ENCODE measurements at regions not wholly inside any gene's neighbourhood (a gene's known extent, or its start where the extent isn't known, plus 50 kb on each side); places are given as distances from the start of the nearest gene placed in this dataset.

GRCh38 chr9:88742483-88742882, 207.5 kb downstream of the NXNL2 start:
- no peak overlapping the region for H3K14ac ChIP-seq (ENCODE audit: low read length)
- no peak overlapping the region for H3K4ac ChIP-seq (ENCODE audit: low read length)
- no peak overlapping the region for H4K8ac ChIP-seq (ENCODE audit: low read depth, low read length)
- H2AFZ ChIP-seq (ENCODE audit: low read length) = no peak overlapping the region
- no peak for DNase-seq (ENCODE audit: low spot score)
- no peak overlapping the region for H2BK12ac ChIP-seq (ENCODE audit: low read length)
- H3K4me3 ChIP-seq (ENCODE audit: low read length in 2 of 2) = no peak overlapping the region
- peaks cover 6 to 7% of the 10 kb centered on the region in 2 donors for H3K9me3 ChIP-seq (replicated peaks in 1 of 2; ENCODE audit: control insufficient read depth in 2 of 2, insufficient read depth in 1 of 2, low read depth in 1 of 2, low read length in 2 of 2)
- H2AK5ac ChIP-seq (ENCODE audit: low read depth, low read length) = no peak overlapping the region
- no peaks in the 10 kb centered on the region for H3K79me1 ChIP-seq (ENCODE audit: low read depth, low read length)
- no peak overlapping the region for H3K27ac ChIP-seq (replicated peaks; ENCODE audit: low read length)
- H3K27me3 ChIP-seq (ENCODE audit: control insufficient read depth in 3 of 3, insufficient read depth in 3 of 3, low read depth in 1 of 3, low read length in 3 of 3) = no peaks in the 10 kb centered on the region
- no CpG with 5 or more reads among the region's 6 CpGs for WGBS, 2 donors (ENCODE audit: extremely low coverage in 2 of 2, insufficient read length in 2 of 2, insufficient replicate concordance in 1 of 2)
- no peaks in the 10 kb centered on the region for H3K36me3 ChIP-seq (replicated peaks in 1 of 2; ENCODE audit: control insufficient read depth in 2 of 2, insufficient read depth in 2 of 2, low read length in 2 of 2)
- H2BK5ac ChIP-seq (ENCODE audit: low read length) = no peak overlapping the region
- no peak overlapping the region for H2BK15ac ChIP-seq (ENCODE audit: low read length)
- peak overlapping the region; percentile 40 for H3K18ac ChIP-seq (ENCODE audit: low read length)
- no peak overlapping the region for H2BK120ac ChIP-seq (ENCODE audit: low read depth, low read length)
- no peak overlapping the region for H3K4me2 ChIP-seq (ENCODE audit: insufficient read depth, low read length, poor library complexity, severe bottlenecking)
- H3K9ac ChIP-seq (ENCODE audit: low read depth, low read length, poor library complexity) = no peak overlapping the region
- peaks cover 5 to 13% of the 10 kb centered on the region in 2 donors for H3K4me1 ChIP-seq (ENCODE audit: control insufficient read depth in 2 of 2, insufficient read depth in 1 of 2, low read depth in 1 of 2, low read length in 2 of 2)
- no peak overlapping the region for H4K91ac ChIP-seq (ENCODE audit: low read depth, low read length, poor library complexity)
- H3K23ac ChIP-seq (ENCODE audit: low read depth, low read length, poor library complexity) = no peak overlapping the region

- Histone ChIP-seq H3K4ac (ENCODE audit: low read length) (no peak overlapping the region), H2BK12ac (ENCODE audit: low read length) (no peak overlapping the region), H3K4me3 (ENCODE audit: low read length in 2 of 2) (no peak overlapping the region), H3K9me3 (replicated peaks in 1 of 2; ENCODE audit: control insufficient read depth in 2 of 2, insufficient read depth in 1 of 2, low read depth in 1 of 2, low read length in 2 of 2) (peaks cover 6 to 7% of the 10 kb centered on the region in 2 donors), H3K14ac (ENCODE audit: low read length) (no peak overlapping the region), H3K18ac (ENCODE audit: low read length) (no peak overlapping the region), H4K91ac (ENCODE audit: low read depth, low read length, poor library complexity) (no peak overlapping the region), H3K4me1 (ENCODE audit: control insufficient read depth in 2 of 2, insufficient read depth in 1 of 2, low read depth in 1 of 2, low read length in 2 of 2) (peaks cover 7 to 17% of the 10 kb centered on the region in 2 donors), H3K79me1 (ENCODE audit: low read depth, low read length) (no peaks in the 10 kb centered on the region), H2BK5ac (ENCODE audit: low read length) (no peak overlapping the region), H3K23ac (ENCODE audit: low read depth, low read length, poor library complexity) (no peak overlapping the region), H2AFZ (ENCODE audit: low read length) (no peak overlapping the region), H3K27ac (replicated peaks; ENCODE audit: low read length) (no peak overlapping the region), H3K27me3 (ENCODE audit: control insufficient read depth in 3 of 3, insufficient read depth in 3 of 3, low read depth in 1 of 3, low read length in 3 of 3) (no peaks in the 10 kb centered on the region), H2BK15ac (ENCODE audit: low read length) (no peak overlapping the region), H4K8ac (ENCODE audit: low read depth, low read length) (no peak overlapping the region), H2BK120ac (ENCODE audit: low read depth, low read length) (no peak overlapping the region), H3K36me3 (replicated peaks in 1 of 2; ENCODE audit: control insufficient read depth in 2 of 2, insufficient read depth in 2 of 2, low read length in 2 of 2) (no peaks in the 10 kb centered on the region), H3K9ac (ENCODE audit: low read depth, low read length, poor library complexity) (no peak overlapping the region), H3K4me2 (ENCODE audit: insufficient read depth, low read length, poor library complexity, severe bottlenecking) (no peak overlapping the region), H2AK5ac (ENCODE audit: low read depth, low read length) (no peak overlapping the region)
- no peak for DNase-seq (ENCODE audit: low spot score)
- WGBS, 2 donors (ENCODE audit: extremely low coverage in 2 of 2, insufficient read length in 2 of 2, insufficient replicate concordance in 1 of 2) = no CpG with 5 or more reads among the region's 6 CpGs
These were observed 207.9 kb downstream of the NXNL2 start for GRCh38 chr9:88742905-88743304.

GRCh38 chr9:88745276-88746001, 210.5 kb downstream of the NXNL2 start:
- no peak overlapping the region for H4K91ac ChIP-seq (ENCODE audit: low read depth, low read length, poor library complexity)
- no peak overlapping the region for H2BK15ac ChIP-seq (ENCODE audit: low read length)
- peaks cover 6 to 7% of the 10 kb centered on the region in 2 donors for H3K9me3 ChIP-seq (replicated peaks in 1 of 2; ENCODE audit: control insufficient read depth in 2 of 2, insufficient read depth in 1 of 2, low read depth in 1 of 2, low read length in 2 of 2)
- H3K27ac ChIP-seq (replicated peaks; ENCODE audit: low read length) = no peak overlapping the region
- H2AFZ ChIP-seq (ENCODE audit: low read length) = no peak overlapping the region
- no peak overlapping the region for H3K4me2 ChIP-seq (ENCODE audit: insufficient read depth, low read length, poor library complexity, severe bottlenecking)
- H3K4ac ChIP-seq (ENCODE audit: low read length) = no peak overlapping the region
- WGBS, 2 donors (ENCODE audit: extremely low coverage in 2 of 2, insufficient read length in 2 of 2, insufficient replicate concordance in 1 of 2) = no CpG with 5 or more reads among the region's 2 CpGs
- no peak overlapping the region for H2AK5ac ChIP-seq (ENCODE audit: low read depth, low read length)
- H2BK5ac ChIP-seq (ENCODE audit: low read length) = no peak overlapping the region
- DNase-seq (ENCODE audit: low spot score) = no peak
- H4K8ac ChIP-seq (ENCODE audit: low read depth, low read length) = no peak overlapping the region
- no peak overlapping the region for H3K9ac ChIP-seq (ENCODE audit: low read depth, low read length, poor library complexity)
- H3K4me3 ChIP-seq (ENCODE audit: low read length in 2 of 2) = no peak overlapping the region
- H3K18ac ChIP-seq (ENCODE audit: low read length) = no peak overlapping the region
- H2BK120ac ChIP-seq (ENCODE audit: low read depth, low read length) = no peak overlapping the region
- peaks cover 10 to 19% of the 10 kb centered on the region in 2 donors for H3K4me1 ChIP-seq (ENCODE audit: control insufficient read depth in 2 of 2, insufficient read depth in 1 of 2, low read depth in 1 of 2, low read length in 2 of 2)
- H3K23ac ChIP-seq (ENCODE audit: low read depth, low read length, poor library complexity) = no peak overlapping the region
- H2BK12ac ChIP-seq (ENCODE audit: low read length) = no peak overlapping the region
- no peaks in the 10 kb centered on the region for H3K79me1 ChIP-seq (ENCODE audit: low read depth, low read length)
- no peak overlapping the region for H3K14ac ChIP-seq (ENCODE audit: low read length)
- H3K27me3 ChIP-seq (ENCODE audit: control insufficient read depth in 3 of 3, insufficient read depth in 3 of 3, low read depth in 1 of 3, low read length in 3 of 3) = no peaks in the 10 kb centered on the region
- no peaks in the 10 kb centered on the region for H3K36me3 ChIP-seq (replicated peaks in 1 of 2; ENCODE audit: control insufficient read depth in 2 of 2, insufficient read depth in 2 of 2, low read length in 2 of 2)

GRCh38 chr9:88746029-88746742, 211.2 kb downstream of the NXNL2 start:
- H3K4me1 ChIP-seq (ENCODE audit: control insufficient read depth in 2 of 2, insufficient read depth in 1 of 2, low read depth in 1 of 2, low read length in 2 of 2) = peaks cover 10 to 19% of the 10 kb centered on the region in 2 donors
- H3K27ac ChIP-seq (replicated peaks; ENCODE audit: low read length) = no peak overlapping the region
- no peak overlapping the region for H4K91ac ChIP-seq (ENCODE audit: low read depth, low read length, poor library complexity)
- no peak overlapping the region for H2BK120ac ChIP-seq (ENCODE audit: low read depth, low read length)
- no peak overlapping the region for H2BK12ac ChIP-seq (ENCODE audit: low read length)
- no peak overlapping the region for H3K14ac ChIP-seq (ENCODE audit: low read length)
- H3K4ac ChIP-seq (ENCODE audit: low read length) = no peak overlapping the region
- no peak overlapping the region for H3K18ac ChIP-seq (ENCODE audit: low read length)
- no peak overlapping the region for H3K4me2 ChIP-seq (ENCODE audit: insufficient read depth, low read length, poor library complexity, severe bottlenecking)
- no peaks in the 10 kb centered on the region for H3K27me3 ChIP-seq (ENCODE audit: control insufficient read depth in 3 of 3, insufficient read depth in 3 of 3, low read depth in 1 of 3, low read length in 3 of 3)
- no peak overlapping the region for H2BK15ac ChIP-seq (ENCODE audit: low read length)
- whole genome bisulfite sequencing, 2 donors (ENCODE audit: extremely low coverage in 2 of 2, insufficient read length in 2 of 2, insufficient replicate concordance in 1 of 2) = no CpG with 5 or more reads among the region's 6 CpGs
- H3K23ac ChIP-seq (ENCODE audit: low read depth, low read length, poor library complexity) = no peak overlapping the region
- H3K36me3 ChIP-seq (replicated peaks in 1 of 2; ENCODE audit: control insufficient read depth in 2 of 2, insufficient read depth in 2 of 2, low read length in 2 of 2) = no peaks in the 10 kb centered on the region
- no peak overlapping the region for H2AK5ac ChIP-seq (ENCODE audit: low read depth, low read length)
- no peak for DNase-seq (ENCODE audit: low spot score)
- no peak overlapping the region for H2BK5ac ChIP-seq (ENCODE audit: low read length)
- H2AFZ ChIP-seq (ENCODE audit: low read length) = peak overlapping the region; percentile 89
- H3K4me3 ChIP-seq (ENCODE audit: low read length in 2 of 2) = no peak overlapping the region
- no peak overlapping the region for H3K9ac ChIP-seq (ENCODE audit: low read depth, low read length, poor library complexity)
- H3K9me3 ChIP-seq (replicated peaks in 1 of 2; ENCODE audit: control insufficient read depth in 2 of 2, insufficient read depth in 1 of 2, low read depth in 1 of 2, low read length in 2 of 2) = peaks cover 1 to 3% of the 10 kb centered on the region in 2 donors
- H4K8ac ChIP-seq (ENCODE audit: low read depth, low read length) = no peak overlapping the region
- H3K79me1 ChIP-seq (ENCODE audit: low read depth, low read length) = no peaks in the 10 kb centered on the region
